Thyroid gland (tissue), 4 donors: ENCODE measurements at regions not wholly inside any gene's neighbourhood (a gene's known extent, or its start where the extent isn't known, plus 50 kb on each side); places are given as distances from the start of the nearest gene placed in this dataset.

ENCODE experiments used
- DNase-seq, 2 donors: peaks; one replicate each; pipeline ENCODE4 v3.0.0-alpha.2; 2019
- H3K27ac ChIP-seq, 3 donors: fragments of 200-600 bp; sonication (generic); 1 replicate in 2 of 3; 2 replicates in 1 of 3; pipeline ENCODE4 v1.5.1; 2016 to 2019; ENCODE audit warnings: mild to moderate bottlenecking in 1 of 3, moderate library complexity in 1 of 3
- H3K27me3 ChIP-seq: fragments of 200-600 bp; sonication (generic); one replicate; pipeline ENCODE4 v1.5.1; 2019
- H3K36me3 ChIP-seq, 2 donors: fragments of 200-600 bp; sonication (generic); one replicate each; pipeline ENCODE4 v1.5.1; 2016 to 2019
- H3K4me1 ChIP-seq, 2 donors: fragments of 200-600 bp; sonication (generic); one replicate each; pipeline ENCODE4 v1.5.1; 2017 to 2019
- H3K4me3 ChIP-seq, 3 donors: fragments of 200-600 bp; sonication (generic); replicated peaks in 1 of 3; 1 replicate in 2 of 3; 2 replicates in 1 of 3; pipeline ENCODE4 v1.5.1; 2016; ENCODE audit warnings: mild to moderate bottlenecking in 1 of 3
- H3K9me3 ChIP-seq: fragments of 200-600 bp; sonication (generic); one replicate; pipeline ENCODE4 v1.5.1; 2017
- POLR2A ChIP-seq, 2 donors: fragments of 450-650 bp; IDR thresholded peaks; one replicate each; pipeline ENCODE4 v1.6.1; 2017; ENCODE audit warnings: antibody characterized with exemption in 2 of 2, mild to moderate bottlenecking in 2 of 2, moderate library complexity in 1 of 2
- WGBS, 2 donors: methylation state at CpG; one replicate each; pipeline ENCODE4 v1.1.5; 2017; 5-methylcytosine and 5-hydroxymethylcytosine counted together
- intact Hi-C: fragments of 100-400 bp; cut with DNase I; formaldehyde crosslinking; loops from one replicate; pipeline ENCODE4 v1.15.1; 2023
- TF ChIP-seq, protein P1 (sequence below), 6 experiments: fragments of 200-600 bp in 3 of 6; fragments of 450-650 bp in 3 of 6; sonication (generic) in 3 of 6; IDR thresholded peaks; one replicate each; pipeline ENCODE4 v1.5.1; 2016 to 2019; ENCODE audit warnings: antibody characterized with exemption in 6 of 6, mild to moderate bottlenecking in 2 of 6, inconsistent platforms in 1 of 6, moderate library complexity in 1 of 6

DNA sequence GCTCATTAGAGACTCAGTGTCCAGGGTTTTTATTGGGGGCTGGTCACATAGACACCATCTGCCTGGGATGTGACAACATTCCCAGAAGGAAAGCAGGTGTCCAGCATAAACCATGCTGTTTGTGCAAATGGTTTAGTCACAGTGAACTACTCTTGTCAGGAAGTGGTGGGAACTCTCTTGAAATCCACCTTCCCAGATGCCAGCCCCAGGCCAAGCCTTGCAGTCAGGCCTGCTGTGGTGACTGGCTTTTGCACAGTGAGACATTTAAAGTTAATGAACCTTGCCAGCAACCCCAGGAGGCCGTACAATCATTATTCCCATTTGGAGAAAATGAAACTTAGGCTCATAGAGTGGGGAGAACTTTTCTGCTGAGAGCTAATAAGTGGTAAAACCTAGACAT is 242.5 kb upstream of the KCNG1 start:
- H3K4me1 ChIP-seq: no peaks in the 10 kb centered on the region
- DNase-seq: no peak
- intact Hi-C loops: no loop called here
- H3K36me3 ChIP-seq: no peaks in the 10 kb centered on the region
- WGBS, 2 donors: 87 to 94% methylated on average over 1 of the region's 1 CpG
- H3K27ac ChIP-seq: no peak overlapping the region
- TF ChIP-seq POLR2A (IDR thresholded peaks at IDR 0.05): no peak
- no peaks in the 10 kb centered on the region for H3K9me3 ChIP-seq
- H3K27me3 ChIP-seq: no peaks in the 10 kb centered on the region
- no peak overlapping the region for H3K4me3 ChIP-seq

DNA sequence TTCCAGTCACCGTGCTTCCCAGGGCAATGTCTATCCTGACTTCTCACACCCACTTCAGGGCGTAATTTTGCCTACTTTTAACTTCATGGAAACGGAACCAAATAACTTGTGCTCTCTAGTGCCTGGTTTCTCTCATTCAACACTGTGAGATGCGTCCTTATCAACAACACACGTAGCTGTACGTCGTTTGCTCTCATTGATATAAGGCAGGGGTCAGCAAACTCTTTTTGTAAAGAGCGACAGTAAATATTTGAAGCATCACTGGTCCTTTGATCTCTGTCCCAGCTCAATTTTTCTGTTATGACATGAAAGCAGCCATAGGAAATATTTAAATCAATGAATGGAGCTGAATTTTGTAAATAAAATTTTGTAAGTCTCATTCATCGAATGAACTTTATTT is 239.3 kb upstream of the KCNG1 start:
- Histone ChIP-seq H3K4me3 (no peak overlapping the region), H3K27me3 (no peaks in the 10 kb centered on the region), H3K36me3 (no peaks in the 10 kb centered on the region), H3K4me1 (no peaks in the 10 kb centered on the region), H3K27ac (no peak overlapping the region), H3K9me3 (no peaks in the 10 kb centered on the region)
- no peak for TF ChIP-seq POLR2A (IDR thresholded peaks at IDR 0.05)
- TF ChIP-seq, protein P1, sequence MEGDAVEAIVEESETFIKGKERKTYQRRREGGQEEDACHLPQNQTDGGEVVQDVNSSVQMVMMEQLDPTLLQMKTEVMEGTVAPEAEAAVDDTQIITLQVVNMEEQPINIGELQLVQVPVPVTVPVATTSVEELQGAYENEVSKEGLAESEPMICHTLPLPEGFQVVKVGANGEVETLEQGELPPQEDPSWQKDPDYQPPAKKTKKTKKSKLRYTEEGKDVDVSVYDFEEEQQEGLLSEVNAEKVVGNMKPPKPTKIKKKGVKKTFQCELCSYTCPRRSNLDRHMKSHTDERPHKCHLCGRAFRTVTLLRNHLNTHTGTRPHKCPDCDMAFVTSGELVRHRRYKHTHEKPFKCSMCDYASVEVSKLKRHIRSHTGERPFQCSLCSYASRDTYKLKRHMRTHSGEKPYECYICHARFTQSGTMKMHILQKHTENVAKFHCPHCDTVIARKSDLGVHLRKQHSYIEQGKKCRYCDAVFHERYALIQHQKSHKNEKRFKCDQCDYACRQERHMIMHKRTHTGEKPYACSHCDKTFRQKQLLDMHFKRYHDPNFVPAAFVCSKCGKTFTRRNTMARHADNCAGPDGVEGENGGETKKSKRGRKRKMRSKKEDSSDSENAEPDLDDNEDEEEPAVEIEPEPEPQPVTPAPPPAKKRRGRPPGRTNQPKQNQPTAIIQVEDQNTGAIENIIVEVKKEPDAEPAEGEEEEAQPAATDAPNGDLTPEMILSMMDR (IDR thresholded peaks at IDR 0.05): no peak
- WGBS, 2 donors: 63 to 68% methylated on average over 9 of the region's 9 CpGs
- intact Hi-C loops: no loop called here
- DNase-seq: no peak

- intact Hi-C loops: no loop called here
- H3K27me3 ChIP-seq: no peaks in the 10 kb centered on the region
- H3K36me3 ChIP-seq: no peaks in the 10 kb centered on the region
- H3K27ac ChIP-seq: no peak overlapping the region
- 62 to 70% methylated on average over 4 of the region's 4 CpGs for WGBS, 2 donors
- no peaks in the 10 kb centered on the region for H3K4me1 ChIP-seq
- H3K4me3 ChIP-seq: no peak overlapping the region
- H3K9me3 ChIP-seq: no peaks in the 10 kb centered on the region
- DNase-seq: no peak
- TF ChIP-seq POLR2A (IDR thresholded peaks at IDR 0.05): no peak
Measured at GRCh38 chr20:51259455-51259854, 236.5 kb upstream of the KCNG1 start.

DNA sequence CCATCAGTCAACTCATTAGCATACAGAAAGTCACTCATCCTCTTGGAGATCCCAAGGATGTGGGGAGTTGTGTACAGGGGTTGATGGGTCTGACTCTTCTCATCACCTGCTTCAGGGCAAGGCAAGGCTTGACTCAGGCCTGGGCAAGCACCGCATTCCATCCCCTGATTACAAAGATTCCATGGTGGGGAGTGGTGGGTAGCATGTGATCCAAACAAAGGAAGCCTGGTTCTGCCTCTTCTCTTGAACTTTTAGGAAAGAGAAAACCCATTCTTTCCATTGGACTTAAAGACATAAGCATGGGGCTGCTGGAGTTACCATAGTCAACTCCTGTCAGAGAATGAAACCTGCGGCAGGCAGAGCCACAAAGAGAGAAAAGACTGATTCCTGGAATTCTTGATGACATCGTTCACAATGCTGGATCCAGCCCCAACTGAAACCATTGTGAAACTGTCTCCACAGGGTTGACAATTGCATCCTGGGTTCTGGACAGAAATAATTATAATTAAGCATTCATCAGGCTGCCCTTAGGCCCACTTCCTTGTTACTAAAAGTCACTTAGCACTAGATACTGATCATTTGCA is 235.8 kb upstream of the KCNG1 start:
- intact Hi-C loops: no loop called here
- 72 to 86% methylated on average over 3 of the region's 3 CpGs for WGBS, 2 donors
- no peaks in the 10 kb centered on the region for H3K27me3 ChIP-seq
- H3K9me3 ChIP-seq: no peaks in the 10 kb centered on the region
- TF ChIP-seq, protein P1 (IDR thresholded peaks at IDR 0.05): no peak
- no peak for TF ChIP-seq POLR2A (IDR thresholded peaks at IDR 0.05)
- no peak overlapping the region for H3K4me3 ChIP-seq
- no peak overlapping the region for H3K27ac ChIP-seq
- no peak for DNase-seq
- no peaks in the 10 kb centered on the region for H3K36me3 ChIP-seq
- H3K4me1 ChIP-seq: no peaks in the 10 kb centered on the region

DNA sequence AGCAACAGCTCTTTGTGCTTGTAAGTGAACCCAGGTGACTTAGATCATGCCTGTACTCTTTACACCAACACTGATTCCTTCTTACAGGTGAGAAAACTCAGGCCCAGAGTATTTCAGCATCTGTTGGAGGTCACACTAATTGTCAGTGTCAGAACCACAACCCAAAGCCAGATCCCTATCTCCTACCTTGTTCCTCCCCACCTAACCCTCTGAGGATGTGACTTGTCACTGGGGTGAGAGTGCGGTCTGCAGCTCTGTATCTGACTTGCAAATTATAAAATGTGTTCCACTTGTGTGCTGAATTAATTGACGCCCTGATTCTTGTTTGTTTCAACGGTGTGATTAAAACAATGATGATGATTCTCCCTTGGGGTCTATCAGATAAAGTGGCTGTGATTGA is 232.5 kb upstream of the KCNG1 start:
- H3K4me3 ChIP-seq: no peak overlapping the region
- H3K27ac ChIP-seq: no peak overlapping the region
- H3K36me3 ChIP-seq: no peaks in the 10 kb centered on the region
- H3K27me3 ChIP-seq: no peaks in the 10 kb centered on the region
- 80% methylated on average over 3 of the region's 3 CpGs for WGBS, 2 donors
- TF ChIP-seq, protein P1 (IDR thresholded peaks at IDR 0.05): no peak
- TF ChIP-seq POLR2A (IDR thresholded peaks at IDR 0.05): no peak
- H3K9me3 ChIP-seq: no peaks in the 10 kb centered on the region
- H3K4me1 ChIP-seq: no peaks in the 10 kb centered on the region
- intact Hi-C loops: no loop called here
- DNase-seq: no peak

- Histone ChIP-seq H3K9me3 (no peaks in the 10 kb centered on the region), H3K27ac (no peak overlapping the region), H3K4me3 (no peak overlapping the region), H3K27me3 (no peaks in the 10 kb centered on the region), H3K36me3 (no peaks in the 10 kb centered on the region), H3K4me1 (no peaks in the 10 kb centered on the region)
- WGBS, 2 donors: 14 to 58% methylated on average over 1 of the region's 1 CpG
- intact Hi-C loops: no loop called here
- TF ChIP-seq, protein P1 (IDR thresholded peaks at IDR 0.05): no peak
- no peak for TF ChIP-seq POLR2A (IDR thresholded peaks at IDR 0.05)
- DNase-seq: no peak
Measured at GRCh38 chr20:51253280-51253679, 230.4 kb upstream of the KCNG1 start.
